Gastroesophageal sphincter (tissue), 3 donors: ENCODE measurements at regions not wholly inside any gene's neighbourhood (a gene's known extent, or its start where the extent isn't known, plus 50 kb on each side); places are given as distances from the start of the nearest gene placed in this dataset.
"Not testable (repeated sequence)": the region's sequence is repeated elsewhere in the genome, so short reads cannot be mapped to it uniquely, and the experiment has no call there.

ENCODE experiments used
- POLR2AphosphoS5 ChIP-seq: sonication (generic); formaldehyde crosslinking; IDR thresholded peaks from one replicate; pipeline ENCODE4 v1.6.1; 2017; ENCODE audit warnings: antibody characterized with exemption
- TF ChIP-seq, protein P1 (sequence below), 4 experiments: fragments of 200-600 bp in 2 of 4; fragments of 450-650 bp in 2 of 4; sonication (generic) in 1 of 4; IDR thresholded peaks; one replicate each; pipeline ENCODE4 v1.5.1; 2017 to 2019; ENCODE audit warnings: antibody characterized with exemption in 4 of 4, mild to moderate bottlenecking in 2 of 4, moderate library complexity in 2 of 4

DNA sequence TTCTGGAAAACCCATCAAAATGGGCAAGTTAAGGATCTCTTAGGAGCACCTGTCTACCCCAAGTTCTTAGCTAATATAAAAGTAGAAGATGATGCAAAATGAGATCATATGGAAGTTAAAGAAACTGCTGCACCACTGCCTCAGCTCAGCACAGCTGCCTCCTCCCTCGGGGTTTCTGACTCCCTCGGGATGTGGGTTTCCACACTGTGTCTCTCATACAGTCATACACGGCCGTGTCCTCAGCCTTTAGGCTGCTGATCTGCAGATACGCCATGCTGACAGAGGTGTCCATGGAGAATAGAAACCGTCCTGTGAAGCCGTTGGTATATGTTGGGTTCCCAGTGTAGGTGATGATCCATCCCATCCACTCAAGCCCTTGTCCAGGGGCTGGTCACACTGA lies 898.8 kb downstream of the TMEM121 start:
- TF ChIP-seq, protein P1, sequence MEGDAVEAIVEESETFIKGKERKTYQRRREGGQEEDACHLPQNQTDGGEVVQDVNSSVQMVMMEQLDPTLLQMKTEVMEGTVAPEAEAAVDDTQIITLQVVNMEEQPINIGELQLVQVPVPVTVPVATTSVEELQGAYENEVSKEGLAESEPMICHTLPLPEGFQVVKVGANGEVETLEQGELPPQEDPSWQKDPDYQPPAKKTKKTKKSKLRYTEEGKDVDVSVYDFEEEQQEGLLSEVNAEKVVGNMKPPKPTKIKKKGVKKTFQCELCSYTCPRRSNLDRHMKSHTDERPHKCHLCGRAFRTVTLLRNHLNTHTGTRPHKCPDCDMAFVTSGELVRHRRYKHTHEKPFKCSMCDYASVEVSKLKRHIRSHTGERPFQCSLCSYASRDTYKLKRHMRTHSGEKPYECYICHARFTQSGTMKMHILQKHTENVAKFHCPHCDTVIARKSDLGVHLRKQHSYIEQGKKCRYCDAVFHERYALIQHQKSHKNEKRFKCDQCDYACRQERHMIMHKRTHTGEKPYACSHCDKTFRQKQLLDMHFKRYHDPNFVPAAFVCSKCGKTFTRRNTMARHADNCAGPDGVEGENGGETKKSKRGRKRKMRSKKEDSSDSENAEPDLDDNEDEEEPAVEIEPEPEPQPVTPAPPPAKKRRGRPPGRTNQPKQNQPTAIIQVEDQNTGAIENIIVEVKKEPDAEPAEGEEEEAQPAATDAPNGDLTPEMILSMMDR (IDR thresholded peaks at IDR 0.05) = not testable (repeated sequence)
- not testable (repeated sequence) for TF ChIP-seq POLR2AphosphoS5
